H9 (cell line): ENCODE measurements at regions not wholly inside any gene's neighbourhood (a gene's known extent, or its start where the extent isn't known, plus 50 kb on each side); places are given as distances from the start of the nearest gene placed in this dataset.

Source experiments
- DNase-seq: peaks from one replicate; pipeline ENCODE4 v3.0.0-alpha.2; 2017
- H2AFZ ChIP-seq: one replicate; pipeline ENCODE4 v1.6.1; 2013; ENCODE audit warnings: mild to moderate bottlenecking, low read length, control low read depth, moderate library complexity
- H2AK5ac ChIP-seq: 2 replicates; pipeline ENCODE4 v1.6.1; 2013; ENCODE audit warnings: low read length, control low read depth, mixed read lengths; ENCODE audit not compliant: insufficient read length
- H2BK120ac ChIP-seq: one replicate; pipeline ENCODE4 v1.6.1; 2013; ENCODE audit warnings: low read depth, mild to moderate bottlenecking, low read length, control low read depth, inconsistent platforms; ENCODE audit not compliant: poor library complexity, severe bottlenecking
- H2BK12ac ChIP-seq: 2 replicates; pipeline ENCODE4 v1.6.1; 2013; ENCODE audit warnings: low read length, control low read depth, mixed read lengths, low read depth; ENCODE audit not compliant: insufficient read length
- H2BK15ac ChIP-seq: 2 replicates; pipeline ENCODE4 v1.6.1; 2013; ENCODE audit warnings: low read depth, low read length, control low read depth
- H2BK20ac ChIP-seq: one replicate; pipeline ENCODE4 v1.6.1; 2013; ENCODE audit warnings: low read depth, mild to moderate bottlenecking, low read length, control low read depth, inconsistent platforms; ENCODE audit not compliant: poor library complexity, severe bottlenecking
- H2BK5ac ChIP-seq: 2 replicates; pipeline ENCODE4 v1.6.1; 2013; ENCODE audit warnings: low read length, control low read depth, mixed read lengths; ENCODE audit not compliant: insufficient read length
- H3K14ac ChIP-seq: 2 replicates; pipeline ENCODE4 v1.6.1; 2013; ENCODE audit warnings: low read length, control low read depth; ENCODE audit not compliant: insufficient read depth
- H3K18ac ChIP-seq: 2 replicates; pipeline ENCODE4 v1.6.1; 2013; ENCODE audit warnings: low read depth, mild to moderate bottlenecking, mixed read lengths, low read length, control low read depth; ENCODE audit not compliant: insufficient read length
- H3K23ac ChIP-seq: 2 replicates; pipeline ENCODE4 v1.6.1; 2013; ENCODE audit warnings: low read length, control low read depth, mixed read lengths, low read depth; ENCODE audit not compliant: insufficient read length
- H3K23me2 ChIP-seq: 2 replicates; pipeline ENCODE4 v1.6.1; 2013; ENCODE audit warnings: low read depth, mild to moderate bottlenecking, mixed read lengths, low read length, control low read depth; ENCODE audit not compliant: insufficient read length, poor library complexity, severe bottlenecking
- H3K27ac ChIP-seq: 2 replicates; pipeline ENCODE4 v1.5.1; 2013; ENCODE audit warnings: low read length, control low read depth, mixed read lengths, low read depth; ENCODE audit not compliant: insufficient read length
- H3K27me3 ChIP-seq: 2 replicates; pipeline ENCODE4 v1.6.1; 2013; ENCODE audit warnings: low read length, control low read depth, inconsistent platforms; ENCODE audit not compliant: insufficient read depth
- H3K4ac ChIP-seq: 2 replicates; pipeline ENCODE4 v1.6.1; 2013; ENCODE audit warnings: low read depth, mild to moderate bottlenecking, control low read depth, inconsistent platforms, low read length, moderate library complexity
- H3K4me1 ChIP-seq: 2 replicates; pipeline ENCODE4 v1.6.1; 2013; ENCODE audit warnings: low read length, control low read depth, inconsistent platforms; ENCODE audit not compliant: insufficient read depth
- H3K4me2 ChIP-seq: 2 replicates; pipeline ENCODE4 v1.6.1; 2013; ENCODE audit warnings: low read length, control low read depth, mixed read lengths; ENCODE audit not compliant: insufficient read length, insufficient read depth
- H3K56ac ChIP-seq: 2 replicates; pipeline ENCODE4 v1.6.1; 2013; ENCODE audit warnings: low read depth, mild to moderate bottlenecking, mixed read lengths, low read length, control low read depth; ENCODE audit not compliant: insufficient read length
- H3K79me1 ChIP-seq: 2 replicates; pipeline ENCODE4 v1.6.1; 2013; ENCODE audit warnings: low read depth, mild to moderate bottlenecking, moderate library complexity, low read length, control low read depth, inconsistent platforms; ENCODE audit not compliant: insufficient read depth, poor library complexity, severe bottlenecking
- H3K79me2 ChIP-seq: 2 replicates; pipeline ENCODE4 v1.6.1; 2013; ENCODE audit warnings: low read length, control low read depth, inconsistent platforms; ENCODE audit not compliant: insufficient read depth
- H3K9ac ChIP-seq: 2 replicates; pipeline ENCODE4 v1.6.1; 2013; ENCODE audit warnings: low read length, control low read depth, mixed read lengths; ENCODE audit not compliant: insufficient read length; ENCODE audit errors: extremely low read depth
- H3K9me3 ChIP-seq: one replicate; pipeline ENCODE4 v1.6.1; 2013; ENCODE audit warnings: low read depth, low read length, inconsistent platforms; ENCODE audit not compliant: control insufficient read depth
- H3T11ph ChIP-seq: one replicate; pipeline ENCODE4 v1.6.1; 2013; ENCODE audit warnings: mild to moderate bottlenecking, low read length, control low read depth, inconsistent platforms
- H4K20me1 ChIP-seq: one replicate; pipeline ENCODE4 v1.6.1; 2013; ENCODE audit not compliant: control insufficient read depth, insufficient read length, insufficient read depth
- H4K5ac ChIP-seq: 2 replicates; pipeline ENCODE4 v1.6.1; 2013; ENCODE audit warnings: low read depth, mild to moderate bottlenecking, mixed read lengths, low read length, control low read depth; ENCODE audit not compliant: insufficient read length
- H4K8ac ChIP-seq: replicated peaks from 2 replicates; pipeline ENCODE4 v1.6.1; 2013; ENCODE audit warnings: low read length, control low read depth, mixed read lengths, low read depth; ENCODE audit not compliant: insufficient read length
- H4K91ac ChIP-seq: 2 replicates; pipeline ENCODE4 v1.6.1; 2013; ENCODE audit warnings: low read depth, mild to moderate bottlenecking, moderate library complexity, mixed read lengths, low read length, control low read depth; ENCODE audit not compliant: insufficient read length
- H3K27ac Mint-ChIP-seq, 3 experiments: 2 replicates in 2 of 3; 3 replicates in 1 of 3; pipeline ENCODE4 v1.8.0; 2020 to 2021; ENCODE audit warnings: mixed read lengths in 3 of 3, mild to moderate bottlenecking in 1 of 3, moderate library complexity in 1 of 3
- H3K27me3 Mint-ChIP-seq: 2 replicates; pipeline ENCODE4 v1.8.0; 2021; ENCODE audit warnings: low read depth, mild to moderate bottlenecking, moderate library complexity, mixed read lengths
- H3K36me3 Mint-ChIP-seq, 3 experiments: 2 replicates in 2 of 3; 3 replicates in 1 of 3; pipeline ENCODE4 v1.8.0; 2020 to 2021; ENCODE audit warnings: low read depth in 3 of 3, mixed read lengths in 3 of 3; ENCODE audit not compliant: insufficient read depth in 1 of 3
- H3K4me1 Mint-ChIP-seq, 2 experiments: 2 replicates each; pipeline ENCODE4 v1.8.0; 2020; ENCODE audit warnings: mixed read lengths in 2 of 2
- H3K4me3 Mint-ChIP-seq, 2 experiments: 2 replicates in 1 of 2; 3 replicates in 1 of 2; pipeline ENCODE4 v1.8.0; 2020 to 2021; ENCODE audit warnings: mild to moderate bottlenecking in 2 of 2, mixed read lengths in 2 of 2, moderate library complexity in 1 of 2
- H3K9me3 Mint-ChIP-seq, 2 experiments: 2 replicates in 1 of 2; 3 replicates in 1 of 2; pipeline ENCODE4 v1.8.0; 2020; ENCODE audit warnings: mild to moderate bottlenecking in 2 of 2, mixed read lengths in 2 of 2, moderate library complexity in 1 of 2
- CTCF ChIP-seq: fragments of 200-600 bp; sonication (generic); conservative IDR thresholded peaks from 3 replicates; pipeline ENCODE4 v1.8.0; 2021; ENCODE audit warnings: antibody characterized with exemption, mild to moderate bottlenecking
- WGBS: extraction: QIAGEN DNeasy Blood & Tissue Kit; methylation state at CpG from one replicate; pipeline ENCODE4 v1.1.7; 2013; ENCODE audit warnings: missing lambda C conversion rate, low lambda C conversion rate, mixed read lengths; ENCODE audit not compliant: insufficient read length; ENCODE audit errors: extremely low coverage; 5-methylcytosine and 5-hydroxymethylcytosine counted together

- DNase-seq = no peak
- no peak overlapping the region for H3T11ph ChIP-seq
- H2AFZ ChIP-seq = no peak overlapping the region
Observed at GRCh38 chr10:60446851-60447250, 57.2 kb upstream of the ANK3 start.

More at GRCh38 chr10:60446851-60447250, 57.2 kb upstream of the ANK3 start:
- Histone ChIP-seq H3K23ac (no peak overlapping the region), H4K5ac (no peak overlapping the region), H4K91ac (no peak overlapping the region), H2BK120ac (no peak overlapping the region), H3K79me1 (no peaks in the 10 kb centered on the region), H4K20me1 (no peaks in the 10 kb centered on the region), H3K9ac (no peak overlapping the region), H3K79me2 (no peaks in the 10 kb centered on the region), H3K18ac (no peak overlapping the region), H2AK5ac (no peak overlapping the region), H3K23me2 (no peaks in the 10 kb centered on the region), H4K8ac (no peak overlapping the region), H3K27me3 (no peaks in the 10 kb centered on the region), H3K14ac (no peak overlapping the region), H2BK5ac (no peak overlapping the region), H3K27ac (no peak overlapping the region), H3K4me2 (no peak overlapping the region), H3K9me3 (no peaks in the 10 kb centered on the region), H2BK12ac (no peak overlapping the region), H2BK15ac (no peak overlapping the region), H3K56ac (no peak overlapping the region), H2BK20ac (no peak overlapping the region), H3K4ac (no peak overlapping the region), H3K4me1 (no peaks in the 10 kb centered on the region; the same call in 1 of the 2 replicates)
- H3K9me3 Mint-ChIP-seq = no peaks in the 10 kb centered on the region
- H3K4me3 Mint-ChIP-seq = no peak overlapping the region
- peak overlapping the region in 2 of 3 experiments; percentile 3 to 53; a peak in 2 of 7 replicates for H3K27ac Mint-ChIP-seq
- TF ChIP-seq CTCF = no peak
- H3K36me3 Mint-ChIP-seq = no peaks in the 10 kb centered on the region
- H3K27me3 Mint-ChIP-seq = no peaks in the 10 kb centered on the region
- no CpG with 5 or more reads among the region's 3 CpGs for WGBS
- H3K4me1 Mint-ChIP-seq = peaks cover 10 to 22% of the 10 kb centered on the region in 2 experiments
